Loucy (cell line): ENCODE measurements at regions not wholly inside any gene's neighbourhood (a gene's known extent, or its start where the extent isn't known, plus 50 kb on each side); places are given as distances from the start of the nearest gene placed in this dataset.

Experiments
- H2AFZ ChIP-seq: fragments of 200-600 bp; sonication (generic); 2 replicates; pipeline ENCODE4 v1.6.0; 2016; ENCODE audit warnings: antibody characterized with exemption, mild to moderate bottlenecking, low read length, moderate library complexity
- H3F3A ChIP-seq: fragments of 200-600 bp; 2 replicates; pipeline ENCODE4 v1.6.0; 2016; ENCODE audit warnings: antibody characterized with exemption, low read depth, mild to moderate bottlenecking
- H3K27me3 ChIP-seq: fragments of 200-600 bp; sonication (generic); 2 replicates; pipeline ENCODE4 v1.6.1; 2014; ENCODE audit warnings: low read length, mild to moderate bottlenecking; ENCODE audit not compliant: insufficient read depth, poor library complexity, severe bottlenecking
- H3K36me3 ChIP-seq: fragments of 200-600 bp; sonication (generic); 2 replicates; pipeline ENCODE4 v1.6.1; 2016; ENCODE audit warnings: low read length; ENCODE audit not compliant: insufficient read depth
- H3K4me1 ChIP-seq: fragments of 200-600 bp; sonication (generic); 2 replicates; pipeline ENCODE4 v1.5.1; 2014; ENCODE audit warnings: low read length, mild to moderate bottlenecking; ENCODE audit not compliant: insufficient read depth, poor library complexity, severe bottlenecking
- H3K4me2 ChIP-seq: fragments of 200-600 bp; sonication (generic); 2 replicates; pipeline ENCODE4 v1.6.0; 2014; ENCODE audit warnings: antibody characterized with exemption, low read length, low read depth, mild to moderate bottlenecking; ENCODE audit not compliant: poor library complexity, severe bottlenecking
- H3K4me3 ChIP-seq: fragments of 200-600 bp; sonication (generic); 2 replicates; pipeline ENCODE4 v1.5.1; 2014; ENCODE audit warnings: low read length, mild to moderate bottlenecking, mixed read lengths; ENCODE audit not compliant: poor library complexity, severe bottlenecking
- H3K79me2 ChIP-seq: fragments of 200-600 bp; sonication (generic); 2 replicates; pipeline ENCODE4 v1.6.1; 2014; ENCODE audit warnings: low read length; ENCODE audit not compliant: insufficient read depth
- H3K9ac ChIP-seq: fragments of 200-600 bp; sonication (generic); 2 replicates; pipeline ENCODE4 v1.6.0; 2014; ENCODE audit warnings: mild to moderate bottlenecking, low read depth, low read length, moderate library complexity; ENCODE audit not compliant: poor library complexity, severe bottlenecking
- H3K9me2 ChIP-seq: fragments of 200-600 bp; sonication (generic); replicated peaks from 2 replicates; pipeline ENCODE4 v1.6.1; 2016; ENCODE audit warnings: low read depth, low read length, mixed read lengths
- H3K9me3 ChIP-seq: fragments of 200-600 bp; sonication (generic); 2 replicates; pipeline ENCODE4 v1.6.1; 2014; ENCODE audit warnings: mild to moderate bottlenecking, antibody characterized with exemption, low read length, low read depth; ENCODE audit not compliant: insufficient read depth
- H4K20me1 ChIP-seq: fragments of 200-600 bp; sonication (generic); 2 replicates; pipeline ENCODE4 v1.6.0; 2014; ENCODE audit warnings: antibody characterized with exemption, low read length, mild to moderate bottlenecking; ENCODE audit not compliant: insufficient read depth, poor library complexity, severe bottlenecking
- CTCF ChIP-seq: fragments of 200-600 bp; sonication (generic); conservative IDR thresholded peaks from 2 replicates; pipeline ENCODE4 v1.5.1; 2014; ENCODE audit warnings: mild to moderate bottlenecking, antibody characterized with exemption, low read length
- EZH2phosphoT487 ChIP-seq: fragments of 200-600 bp; IDR thresholded peaks from 2 replicates; pipeline ENCODE4 v1.6.1; 2018; ENCODE audit warnings: antibody characterized with exemption, mild to moderate bottlenecking, moderate library complexity, borderline replicate concordance

GRCh38 chr20:2219481-2220006, 76.3 kb upstream of the TGM3 start:
- no peak overlapping the region for H3K4me3 ChIP-seq
- no peak overlapping the region for H3K4me2 ChIP-seq
- no peaks in the 10 kb centered on the region for H3K4me1 ChIP-seq
- H3F3A ChIP-seq: no peaks in the 10 kb centered on the region
- no peaks in the 10 kb centered on the region for H3K36me3 ChIP-seq
- no peaks in the 10 kb centered on the region for H3K27me3 ChIP-seq
- TF ChIP-seq CTCF (no peak), EZH2phosphoT487 (no peak)
- no peaks in the 10 kb centered on the region for H3K9me2 ChIP-seq
- H3K9me3 ChIP-seq: no peaks in the 10 kb centered on the region
- no peak overlapping the region for H3K9ac ChIP-seq
- no peaks in the 10 kb centered on the region for H3K79me2 ChIP-seq
- no peak overlapping the region for H2AFZ ChIP-seq
- no peaks in the 10 kb centered on the region for H4K20me1 ChIP-seq

- H3K4me3 ChIP-seq: no peak overlapping the region
- no peaks in the 10 kb centered on the region for H3K36me3 ChIP-seq
- TF ChIP-seq EZH2phosphoT487 (no peak), CTCF (no peak)
- H3K9me3 ChIP-seq: no peaks in the 10 kb centered on the region
- H3K27me3 ChIP-seq: no peaks in the 10 kb centered on the region
- no peaks in the 10 kb centered on the region for H3F3A ChIP-seq
- H3K9me2 ChIP-seq: no peaks in the 10 kb centered on the region
- no peak overlapping the region for H2AFZ ChIP-seq
- no peaks in the 10 kb centered on the region for H4K20me1 ChIP-seq
- H3K4me2 ChIP-seq: no peak overlapping the region
- no peaks in the 10 kb centered on the region for H3K4me1 ChIP-seq
- no peak overlapping the region for H3K9ac ChIP-seq
- no peaks in the 10 kb centered on the region for H3K79me2 ChIP-seq
Measured at GRCh38 chr20:2220298-2220697, 75.5 kb upstream of the TGM3 start.

- H3K4me2 ChIP-seq: no peak overlapping the region
- H3K4me3 ChIP-seq: no peak overlapping the region
- no peaks in the 10 kb centered on the region for H3K79me2 ChIP-seq
- no peaks in the 10 kb centered on the region for H3K9me2 ChIP-seq
- H3K36me3 ChIP-seq: no peaks in the 10 kb centered on the region
- no peaks in the 10 kb centered on the region for H3K4me1 ChIP-seq
- H3K9me3 ChIP-seq: no peaks in the 10 kb centered on the region
- H3F3A ChIP-seq: no peaks in the 10 kb centered on the region
- H3K9ac ChIP-seq: no peak overlapping the region
- no peaks in the 10 kb centered on the region for H3K27me3 ChIP-seq
- H2AFZ ChIP-seq: no peak overlapping the region
- H4K20me1 ChIP-seq: no peaks in the 10 kb centered on the region
- TF ChIP-seq EZH2phosphoT487: no peak
- TF ChIP-seq CTCF: no peak
Measured at GRCh38 chr20:2221921-2222320, 73.9 kb upstream of the TGM3 start.
